ENCODE measurements at regions not wholly inside any gene's neighbourhood (a gene's known extent, or its start where the extent isn't known, plus 50 kb on each side); places are given as distances from the start of the nearest gene placed in this dataset.

DNA sequence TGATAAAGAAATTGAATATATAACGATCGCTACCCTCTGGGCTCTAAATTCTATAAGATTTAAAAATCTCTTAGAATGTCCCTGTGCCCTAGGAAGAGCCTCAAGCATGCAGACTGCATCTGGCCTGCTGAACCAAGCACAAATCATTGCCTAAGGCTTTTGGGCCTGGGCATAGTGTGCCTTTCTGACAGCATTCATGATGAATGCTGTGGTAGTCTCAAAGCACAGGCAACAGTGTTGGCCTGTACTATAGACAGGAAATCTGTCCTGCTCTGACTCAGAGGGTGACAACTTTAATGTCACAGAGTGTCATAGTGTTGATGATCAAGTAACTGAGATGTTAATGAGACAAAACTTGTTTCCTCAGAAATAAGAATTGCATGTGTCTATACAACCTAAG lies 717.3 kb downstream of the STIM2 start:
- Histone ChIP-seq H3K27me3 (ENCODE audit: insufficient read depth) (no peaks in the 10 kb centered on the region), H3K27ac (ENCODE audit: low read depth) (no peak overlapping the region), H3K4me2 (no peak overlapping the region), H3K4me3 (no peak overlapping the region), H3F3A (replicated peaks; ENCODE audit: low read depth) (no peaks in the 10 kb centered on the region), H3K4me1 (ENCODE audit: insufficient read depth) (no peaks in the 10 kb centered on the region), H3K36me3 (ENCODE audit: insufficient read depth) (no peaks in the 10 kb centered on the region), H3K9me2 (ENCODE audit: insufficient read depth) (no peaks in the 10 kb centered on the region; the same call in 1 of the 2 replicates), H2AFZ (no peak overlapping the region), H3K79me2 (replicated peaks; ENCODE audit: insufficient read depth) (no peaks in the 10 kb centered on the region), H4K20me1 (replicated peaks; ENCODE audit: insufficient read depth) (no peaks in the 10 kb centered on the region)
- Mint-ChIP-seq H3K36me3 (ENCODE audit: low read depth) (no peaks in the 10 kb centered on the region), H3K4me1 (no peaks in the 10 kb centered on the region), H3K4me3 (no peak overlapping the region), H3K27me3 (ENCODE audit: insufficient read depth, low read depth, poor library complexity) (no peaks in the 10 kb centered on the region), H3K9me3 (0 out of 3 replicates have a peak, but pooled peaks cover 3% of the 10 kb centered on the region), H3K27ac (no peak overlapping the region)
- DNase-seq (ENCODE audit: low spot score) (no peak), ATAC-seq (no peak)
- TF ChIP-seq JUNB (IDR thresholded peaks at IDR 0.05; ENCODE audit: unreplicated experiment) (no peak), ZNF462 (CRISPR knock-in tag; IDR thresholded peaks at IDR 0.05) (no peak)

DNA sequence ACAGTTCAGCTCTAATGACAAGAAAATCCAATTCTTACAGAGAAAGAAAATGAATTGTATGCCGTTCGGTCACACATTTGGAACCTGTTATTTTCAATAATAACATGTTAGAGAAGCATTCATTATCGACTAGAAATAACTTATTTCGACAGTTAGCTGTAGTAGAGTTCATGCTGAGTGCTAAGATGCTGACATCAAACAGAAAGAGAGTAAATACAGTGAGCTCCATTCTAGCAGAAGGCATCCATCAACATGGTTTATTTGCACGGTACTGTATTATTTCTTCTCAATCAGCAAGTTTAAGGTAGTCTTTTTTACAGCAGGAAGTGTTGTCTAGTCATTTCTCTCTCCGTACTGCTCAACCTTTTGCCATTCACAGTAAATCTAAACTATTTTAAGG lies 732.1 kb downstream of the STIM2 start:
- H3K4me2 ChIP-seq: no peak overlapping the region
- DNase-seq (ENCODE audit: low spot score) (no peak), ATAC-seq (no peak)
- H3K27me3 Mint-ChIP-seq (ENCODE audit: insufficient read depth, low read depth, poor library complexity): peaks cover 1% of the 10 kb centered on the region
- no peak overlapping the region for H2AFZ ChIP-seq
- H3F3A ChIP-seq (replicated peaks; ENCODE audit: low read depth): no peaks in the 10 kb centered on the region
- H3K4me1 Mint-ChIP-seq: no peaks in the 10 kb centered on the region
- no peaks in the 10 kb centered on the region for H3K79me2 ChIP-seq (replicated peaks; ENCODE audit: insufficient read depth)
- no peaks in the 10 kb centered on the region for H3K27me3 ChIP-seq (ENCODE audit: insufficient read depth)
- no peak overlapping the region for H3K4me3 ChIP-seq
- H3K36me3 Mint-ChIP-seq (ENCODE audit: low read depth): no peaks in the 10 kb centered on the region
- no peak overlapping the region for H3K27ac ChIP-seq (ENCODE audit: low read depth)
- H3K4me1 ChIP-seq (ENCODE audit: insufficient read depth): no peaks in the 10 kb centered on the region
- no peaks in the 10 kb centered on the region for H3K9me2 ChIP-seq (ENCODE audit: insufficient read depth)
- no peaks in the 10 kb centered on the region for H3K9me3 Mint-ChIP-seq
- H3K4me3 Mint-ChIP-seq: no peak overlapping the region
- no peaks in the 10 kb centered on the region for H3K36me3 ChIP-seq (ENCODE audit: insufficient read depth)
- H4K20me1 ChIP-seq (replicated peaks; ENCODE audit: insufficient read depth): no peaks in the 10 kb centered on the region
- H3K27ac Mint-ChIP-seq: no peak overlapping the region
- TF ChIP-seq CTCF (conservative IDR thresholded peaks at IDR 0.05; ENCODE audit: low read depth in 2 of 2) (no peak), EZH2phosphoT487 (IDR thresholded peaks at IDR 0.05; ENCODE audit: unreplicated experiment) (no peak), ZNF462 (CRISPR knock-in tag; IDR thresholded peaks at IDR 0.05) (no peak)
